GM19023 (cell line): ENCODE measurements at regions not wholly inside any gene's neighbourhood (a gene's known extent, or its start where the extent isn't known, plus 50 kb on each side); places are given as distances from the start of the nearest gene placed in this dataset.
"Not testable (repeated sequence)": the region's sequence is repeated elsewhere in the genome, so short reads cannot be mapped to it uniquely, and the experiment has no call there.

ENCODE experiments used
- ATAC-seq: cut with Tn5 transposase; IDR thresholded peaks from one replicate; pipeline ENCODE4 v1.9.1; 2021; ENCODE audit warnings: mild to moderate bottlenecking, moderate library complexity; ENCODE audit not compliant: unreplicated experiment

DNA sequence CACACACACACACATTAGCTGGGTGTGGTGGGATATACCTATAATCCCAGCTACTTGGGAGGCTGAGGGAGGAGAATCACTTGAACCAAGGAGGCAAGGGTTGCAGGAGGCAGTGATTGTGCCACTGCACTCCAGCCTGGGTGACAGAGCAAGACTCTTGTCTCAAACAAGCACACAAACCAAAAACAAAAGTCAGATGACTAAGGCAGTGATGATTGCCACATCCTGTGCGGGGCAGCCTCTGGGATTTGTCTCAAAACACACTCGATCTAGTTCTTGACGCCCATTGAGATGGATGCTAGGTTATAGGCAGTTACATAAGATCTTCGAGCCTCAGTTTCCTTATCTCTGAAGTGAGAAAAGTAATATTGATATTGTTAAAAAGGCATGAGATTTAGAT lies 57.8 kb upstream of the NBPF8 start:
- ATAC-seq = not testable (repeated sequence)

DNA sequence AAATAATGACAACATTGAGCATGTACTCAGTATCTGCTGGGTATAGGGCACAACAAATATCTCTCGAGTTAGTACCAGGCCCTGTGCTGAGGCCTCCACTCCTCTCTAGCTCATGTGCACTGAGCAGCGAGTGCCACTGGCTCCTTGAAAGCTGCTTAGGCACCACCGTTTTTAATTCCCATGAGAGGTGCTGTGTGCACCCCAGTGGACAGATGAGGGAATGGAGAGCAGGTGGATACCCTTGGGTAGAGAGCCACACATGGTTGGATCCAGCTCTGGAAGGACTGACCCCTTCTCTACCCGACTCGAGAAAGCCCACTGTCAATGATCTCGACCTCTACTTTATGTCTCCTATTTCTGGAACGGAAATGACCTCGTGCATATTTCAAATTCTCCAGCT lies 58.7 kb upstream of the NBPF8 start:
- ATAC-seq = not testable (repeated sequence)

DNA sequence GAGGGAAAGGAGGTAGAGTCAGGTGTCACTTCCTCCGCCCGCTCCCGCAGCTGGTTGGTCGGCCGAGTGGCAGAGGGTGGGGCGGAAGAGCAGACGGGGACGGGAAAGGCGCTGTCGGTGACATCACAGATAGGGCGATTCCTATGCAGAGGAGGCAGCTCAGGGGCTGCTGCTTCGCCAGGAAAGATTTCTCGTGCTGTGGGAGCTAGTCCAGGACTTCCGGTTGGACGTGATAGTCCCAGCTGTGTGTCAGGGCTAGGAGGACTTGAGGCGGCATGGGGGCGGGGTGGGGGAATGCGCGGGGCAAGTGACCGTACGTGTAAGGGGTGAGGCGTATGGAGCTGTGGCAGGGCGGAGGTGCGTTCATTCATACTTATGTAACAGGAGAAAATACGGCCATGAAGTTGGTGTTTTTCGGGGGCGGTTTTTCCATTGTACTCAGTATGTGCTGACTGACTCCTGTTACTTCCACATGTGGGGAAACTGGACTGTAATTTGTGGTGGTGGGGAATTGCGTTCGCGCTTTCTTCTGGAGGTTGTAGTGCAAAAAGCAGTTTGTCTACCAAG lies 60.1 kb upstream of the NBPF8 start:
- ATAC-seq = peak; percentile 90

GRCh38 chr1:120342231-120343073 lies 72.4 kb upstream of the NBPF8 start:
- not testable (repeated sequence) for ATAC-seq

DNA sequence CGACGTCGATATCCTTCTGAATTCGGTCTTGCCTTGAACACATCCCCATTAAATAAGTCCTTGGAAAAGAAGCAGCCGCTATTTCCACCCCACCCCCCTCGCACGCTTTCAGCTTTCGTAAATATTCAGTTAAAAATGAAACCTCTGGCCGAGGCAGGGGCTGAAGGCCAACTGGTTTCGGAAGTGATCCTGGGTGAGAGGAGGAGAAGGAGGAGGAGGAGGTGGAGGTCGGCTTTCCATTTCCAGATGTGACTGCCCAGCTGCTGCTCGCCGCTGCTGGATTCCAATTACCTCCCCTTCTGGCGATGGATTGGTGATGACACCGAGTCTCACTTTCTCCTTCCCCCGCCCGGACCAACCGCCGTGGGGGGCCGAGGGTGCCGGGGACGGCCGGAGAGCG lies 73.1 kb upstream of the NBPF8 start:
- not testable (repeated sequence) for ATAC-seq

DNA sequence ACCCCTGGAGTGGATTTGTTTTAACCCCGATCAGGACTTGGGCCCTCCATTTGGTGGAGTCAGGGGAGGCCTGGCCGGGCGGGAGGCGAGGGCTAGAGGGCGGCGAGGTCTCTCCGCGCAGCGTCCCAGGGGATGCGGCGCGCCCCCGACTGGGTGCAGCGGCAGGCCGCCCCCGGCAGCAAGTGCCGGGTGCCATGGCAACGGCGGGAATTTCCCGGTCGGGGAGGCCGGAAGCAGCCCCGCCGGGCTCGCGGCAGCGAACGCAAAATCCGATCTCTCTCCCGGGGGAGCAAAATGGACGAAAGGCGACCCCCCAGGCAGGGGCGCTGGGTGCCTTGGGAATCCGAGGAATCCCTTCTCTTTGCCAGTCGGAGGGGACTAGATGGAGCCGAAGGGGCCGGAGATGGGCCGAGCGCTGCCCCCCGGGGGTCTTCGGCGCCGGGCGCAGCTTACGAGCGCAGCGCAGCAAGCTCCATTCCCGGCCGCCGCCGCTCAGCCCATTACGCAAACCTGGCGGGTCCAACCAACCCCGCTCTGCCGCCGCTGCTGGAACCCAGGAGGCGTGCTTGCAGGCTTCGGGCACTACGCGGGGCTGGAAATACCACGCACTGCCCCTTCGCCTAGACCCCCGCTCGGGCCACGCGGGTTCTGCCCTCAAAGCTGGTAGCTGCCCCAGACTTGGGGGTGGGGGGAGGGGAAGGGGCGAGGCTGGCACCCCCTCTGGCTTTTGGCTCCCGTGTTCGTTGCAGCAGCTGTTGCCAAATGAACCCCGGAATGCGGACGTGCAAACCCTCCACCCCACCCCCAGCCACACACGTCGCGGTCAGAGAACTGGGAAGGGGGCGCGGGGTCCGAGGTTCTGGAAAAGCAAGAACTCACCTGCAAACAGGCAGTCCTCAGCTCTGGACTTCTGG lies 73.7 kb upstream of the NBPF8 start:
- not testable (repeated sequence) for ATAC-seq

- not testable (repeated sequence) for ATAC-seq
Measured at GRCh38 chr1:120315738-120316137, 99.1 kb upstream of the NBPF8 start.

DNA sequence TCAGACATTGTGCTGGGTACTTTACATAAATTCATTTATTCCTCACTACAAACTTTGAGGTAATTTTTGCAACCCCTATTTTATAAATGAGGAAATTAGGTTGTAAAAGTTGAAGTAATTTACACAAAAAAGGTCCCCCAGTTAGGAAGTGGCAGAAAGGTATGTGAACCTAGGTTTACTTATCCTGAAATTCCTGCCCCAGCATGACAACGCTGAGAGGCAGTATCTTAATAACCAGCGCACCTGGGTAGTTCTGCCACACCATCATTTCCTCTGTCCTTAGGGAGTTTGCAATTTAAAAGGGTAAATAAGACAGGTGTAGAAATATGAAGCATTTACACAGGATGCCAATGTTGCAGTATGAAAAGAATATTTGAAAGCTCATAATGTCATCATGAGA lies 102.9 kb upstream of the NBPF8 start:
- not testable (repeated sequence) for ATAC-seq

DNA sequence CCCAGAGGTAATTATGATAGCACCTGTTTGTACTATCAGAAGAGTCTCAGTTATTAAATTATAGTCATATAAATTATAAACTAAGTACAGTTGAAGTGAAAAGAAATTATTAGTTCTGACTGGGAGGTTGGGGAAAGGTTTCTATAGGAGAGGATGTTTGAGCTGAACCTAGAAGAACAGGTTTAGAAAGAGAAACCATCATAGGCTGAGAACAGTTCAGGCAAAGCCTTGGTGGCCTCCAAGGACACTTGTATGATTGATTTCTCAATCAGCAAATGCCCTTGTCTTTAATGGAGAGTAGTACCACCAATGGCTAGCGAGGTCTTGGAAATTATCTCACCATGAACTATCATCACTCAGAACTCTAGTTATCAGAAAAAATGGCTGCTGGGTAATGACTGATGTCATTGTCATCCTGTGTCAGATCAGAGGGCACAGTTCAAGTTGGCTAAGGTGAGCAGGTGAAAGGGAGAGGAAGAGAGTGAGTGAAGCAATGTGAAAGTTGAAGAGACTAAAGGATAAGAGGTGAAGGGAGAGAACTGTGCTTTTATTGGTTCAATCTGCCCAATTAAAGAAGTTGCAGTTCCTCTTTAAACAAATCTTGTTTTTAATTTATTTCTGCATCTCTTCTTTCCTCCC lies 105.8 kb upstream of the NBPF8 start:
- not testable (repeated sequence) for ATAC-seq

GRCh38 chr1:120305046-120305445 lies 109.8 kb upstream of the NBPF8 start:
- ATAC-seq = not testable (repeated sequence)

- ATAC-seq = not testable (repeated sequence)
Measured at GRCh38 chr1:120304341-120304740, 110.5 kb upstream of the NBPF8 start.

DNA sequence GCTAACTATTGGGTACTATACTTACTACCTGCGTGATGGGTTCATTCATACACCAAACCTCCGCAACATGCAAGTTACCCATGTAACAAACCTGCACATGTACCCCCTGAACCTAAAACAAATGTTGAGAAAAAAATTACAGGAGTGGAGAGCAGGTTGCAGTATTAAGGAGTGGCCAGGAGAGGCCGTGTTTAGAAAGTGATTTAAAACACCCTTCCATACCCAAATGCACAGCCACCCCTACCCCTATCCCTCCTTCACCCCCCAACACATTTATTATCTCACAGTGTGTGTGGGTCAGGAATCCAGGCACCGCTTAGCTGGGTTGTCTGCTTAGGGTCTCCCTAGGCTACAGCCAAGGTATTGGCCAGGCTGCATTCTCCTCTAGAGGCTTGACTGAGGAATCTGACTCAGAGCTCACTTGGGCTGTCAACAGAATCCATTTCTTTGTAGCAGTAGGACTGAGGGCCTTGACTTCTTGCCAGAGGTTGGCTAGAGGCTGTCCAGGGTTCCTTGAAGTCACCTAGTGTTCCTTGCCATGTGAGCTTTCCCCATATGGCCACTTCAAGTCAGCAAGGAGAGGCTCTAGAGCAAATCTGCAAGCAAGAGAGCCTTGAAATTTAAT lies 115.3 kb upstream of the NBPF8 start:
- not testable (repeated sequence) for ATAC-seq

DNA sequence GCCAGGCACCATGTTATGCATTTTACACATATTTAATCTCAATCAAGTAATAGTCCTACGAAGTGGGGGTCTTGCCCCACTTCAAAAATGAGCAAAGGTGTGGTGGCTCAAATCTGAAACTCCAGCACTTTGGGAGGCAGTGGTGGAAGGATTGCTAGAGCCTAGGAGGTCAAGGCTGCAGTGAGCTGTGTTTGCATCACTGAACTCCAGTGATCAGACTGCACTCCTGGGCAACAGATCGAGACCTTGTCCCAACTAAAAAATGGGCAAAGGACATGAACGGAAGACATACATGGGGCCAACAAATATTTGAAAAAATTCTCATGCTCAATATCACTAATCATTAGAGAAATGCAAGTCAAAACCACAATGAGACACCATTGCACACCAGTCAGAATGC lies 116.3 kb upstream of the NBPF8 start:
- not testable (repeated sequence) for ATAC-seq

- ATAC-seq = not testable (repeated sequence)
Measured at GRCh38 chr1:120297345-120297953, 117.4 kb upstream of the NBPF8 start.

DNA sequence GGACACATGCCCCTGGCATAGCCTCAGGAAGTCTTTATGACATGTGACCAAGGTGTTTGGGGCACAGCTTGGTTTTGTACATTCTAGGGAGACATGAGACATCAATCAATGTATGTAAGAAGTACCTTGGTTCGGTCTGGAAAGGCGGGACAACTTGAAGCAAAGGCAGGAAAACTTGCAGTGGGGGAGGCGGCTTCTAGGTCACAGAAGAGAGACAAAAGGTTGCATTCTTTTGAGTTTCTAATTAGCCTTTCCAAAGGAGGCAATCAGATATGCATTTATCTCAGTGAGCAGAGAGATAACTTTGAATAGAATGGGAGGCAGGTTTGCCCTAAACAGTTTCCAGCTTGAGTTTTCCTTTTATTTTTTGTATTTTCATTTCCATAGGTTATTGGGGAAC lies 113.8 kb upstream of the SEC22B start:
- ATAC-seq = not testable (repeated sequence)

DNA sequence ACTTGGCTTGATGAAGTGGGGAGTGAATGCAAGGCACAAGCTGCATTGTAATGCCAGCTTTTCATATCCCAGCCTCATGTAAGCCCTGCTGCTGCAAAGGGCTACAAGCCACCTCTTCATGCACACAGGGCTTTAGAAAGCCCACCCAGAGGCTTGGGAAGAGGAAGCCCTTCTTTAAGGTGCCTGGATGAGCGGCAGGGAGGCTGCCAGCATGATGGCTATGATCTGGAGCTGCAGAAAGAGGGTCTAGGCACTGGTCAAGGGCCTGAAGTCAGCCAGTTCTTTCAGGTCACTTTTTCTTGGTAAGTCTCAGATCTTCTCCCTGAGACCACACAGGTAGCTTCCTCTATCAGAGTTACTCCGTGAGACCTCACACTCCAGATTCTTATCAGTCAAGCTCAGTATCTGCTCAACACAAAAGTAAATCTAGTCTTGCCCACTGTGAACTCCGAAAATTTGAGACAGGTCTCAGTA lies 113.3 kb upstream of the SEC22B start:
- ATAC-seq = not testable (repeated sequence)

DNA sequence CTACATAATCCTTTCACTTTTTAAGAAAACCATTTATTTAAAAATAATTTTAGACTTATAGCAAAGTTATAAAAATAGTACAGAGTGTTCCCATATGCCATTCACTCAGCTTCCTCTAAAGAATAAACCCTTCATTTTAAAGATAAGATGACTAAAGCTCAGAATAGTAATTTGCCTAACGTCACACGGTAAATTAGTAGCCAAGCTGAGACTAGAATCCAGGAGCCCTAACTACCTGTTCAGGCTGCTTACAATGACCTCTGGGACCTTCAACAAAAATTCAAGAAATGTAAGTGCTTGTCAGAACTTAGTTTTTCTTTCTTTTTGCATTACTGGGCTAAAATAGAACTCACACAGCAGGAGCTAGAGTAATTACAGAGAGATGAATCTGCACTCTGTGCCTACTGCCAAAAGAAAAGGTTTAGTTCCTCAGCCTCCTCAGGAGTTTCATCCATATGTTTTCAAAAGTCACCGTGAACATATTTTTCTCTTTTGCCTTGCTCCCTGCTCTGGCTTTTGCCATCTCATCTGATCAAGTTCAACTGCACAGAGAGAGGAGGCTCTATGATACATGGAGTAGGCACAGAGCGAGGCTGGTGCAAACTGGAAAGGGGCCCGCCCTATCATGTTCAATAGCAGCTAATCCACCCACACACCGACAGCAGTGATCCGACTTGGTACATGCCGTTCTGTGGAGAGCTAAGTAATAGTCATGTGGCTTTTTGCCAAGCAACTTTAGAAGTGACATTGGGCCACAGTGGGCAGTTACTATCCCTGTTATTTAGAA lies 112.7 kb upstream of the SEC22B start:
- not testable (repeated sequence) for ATAC-seq

DNA sequence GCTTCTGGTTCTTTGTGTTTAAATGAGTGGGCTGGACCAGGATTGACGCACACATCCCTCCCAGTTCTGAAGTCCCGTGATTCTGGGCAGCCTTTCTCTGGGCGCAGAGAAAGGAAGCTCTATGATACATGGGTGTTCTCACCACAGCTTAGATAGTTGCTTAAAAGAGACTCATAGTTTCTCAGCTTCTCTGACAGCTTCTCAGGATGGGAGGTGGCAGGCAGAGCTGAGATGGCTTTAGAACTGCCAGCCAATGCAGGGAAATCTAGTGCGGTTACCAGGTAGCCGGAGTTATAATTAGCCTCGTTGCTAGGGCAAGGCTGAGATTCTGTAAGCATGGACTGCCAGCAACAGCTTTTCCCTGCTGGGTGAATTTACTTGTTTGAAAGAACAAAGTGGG lies 111.8 kb upstream of the SEC22B start:
- ATAC-seq = not testable (repeated sequence)
